HG03342 (cell line): ENCODE measurements at regions not wholly inside any gene's neighbourhood (a gene's known extent, or its start where the extent isn't known, plus 50 kb on each side); places are given as distances from the start of the nearest gene placed in this dataset.

Source experiments
- ATAC-seq: cut with Tn5 transposase; IDR thresholded peaks from one replicate; pipeline ENCODE4 v1.9.1; 2021; ENCODE audit warnings: mild to moderate bottlenecking, moderate library complexity; ENCODE audit not compliant: unreplicated experiment

DNA sequence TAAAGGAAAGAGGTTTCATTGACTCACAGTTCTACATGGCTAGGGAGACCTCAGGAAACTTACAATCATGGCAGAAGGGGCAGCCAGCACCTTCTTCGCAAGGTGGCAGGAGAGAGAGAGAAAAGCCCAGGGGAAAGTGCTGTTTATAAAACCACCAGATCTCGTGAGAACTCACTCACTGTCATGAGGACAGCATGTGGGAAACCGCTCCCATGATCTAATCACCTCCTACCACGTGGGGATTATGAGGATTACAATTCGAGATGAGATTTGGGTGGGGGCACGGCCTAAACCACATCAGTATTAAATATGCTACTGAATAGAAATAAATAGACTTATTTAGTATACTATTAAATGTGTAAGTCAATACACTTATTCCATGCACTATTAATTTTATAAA is 70.6 kb upstream of the TCF21 start:
- no peak for ATAC-seq

DNA sequence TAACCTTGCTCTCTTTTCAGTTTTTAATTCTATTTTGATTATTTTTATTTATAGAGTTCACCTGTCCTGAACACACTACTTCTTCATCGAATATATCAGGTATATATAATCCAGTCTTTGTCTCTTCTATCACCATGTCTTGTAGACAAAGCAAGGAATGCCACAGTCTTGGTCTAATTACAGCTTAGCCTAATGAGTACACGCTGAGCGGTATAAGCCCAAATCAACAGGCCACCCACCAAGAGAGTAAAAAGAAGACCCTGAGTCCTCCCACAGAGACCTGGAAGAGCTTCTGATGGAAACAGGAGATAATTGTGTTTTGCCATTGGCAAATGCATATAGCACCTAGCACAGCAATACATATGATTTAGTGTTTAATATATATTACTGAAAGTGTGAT is 68.7 kb upstream of the TCF21 start:
- ATAC-seq, result no peak

DNA sequence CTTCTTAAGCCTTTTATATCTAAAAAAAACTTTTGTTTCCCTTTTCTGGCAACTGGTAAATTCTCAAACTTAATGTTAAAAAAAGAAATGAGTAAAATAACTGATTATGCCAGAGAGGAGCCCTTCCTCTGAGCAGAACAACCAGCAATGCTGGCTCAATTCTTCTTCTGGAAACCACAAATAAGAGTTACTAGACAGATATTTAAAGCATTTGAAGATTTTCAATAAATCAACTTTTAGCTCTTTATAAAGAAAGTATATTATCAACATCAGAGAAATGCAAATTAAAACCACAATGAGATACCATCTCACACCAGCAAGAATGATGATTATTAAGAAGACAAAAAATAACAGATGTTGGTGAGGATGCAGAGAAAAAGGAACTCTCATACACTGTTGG is 61.1 kb upstream of the TCF21 start:
- ATAC-seq, result no peak

DNA sequence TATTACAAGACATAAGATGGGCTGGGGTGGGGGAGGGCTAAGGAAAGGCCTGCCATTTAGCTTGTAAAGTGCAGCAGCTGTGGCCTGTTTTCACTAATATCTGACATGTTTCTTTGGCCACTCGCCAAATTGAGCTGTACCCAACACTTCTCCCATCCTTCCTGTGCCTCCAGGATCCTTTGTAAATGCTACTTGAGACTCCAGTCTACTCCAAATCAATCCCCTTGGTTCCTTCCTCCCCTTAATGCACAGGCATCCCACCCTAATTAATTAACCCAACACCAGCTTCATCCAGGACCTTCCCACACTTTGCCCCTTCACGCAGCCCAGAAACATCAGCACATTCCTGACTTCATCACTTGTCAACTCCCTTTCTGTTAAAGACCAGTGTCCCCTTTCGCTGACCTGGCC is 55.0 kb upstream of the TCF21 start:
- ATAC-seq, result no peak

DNA sequence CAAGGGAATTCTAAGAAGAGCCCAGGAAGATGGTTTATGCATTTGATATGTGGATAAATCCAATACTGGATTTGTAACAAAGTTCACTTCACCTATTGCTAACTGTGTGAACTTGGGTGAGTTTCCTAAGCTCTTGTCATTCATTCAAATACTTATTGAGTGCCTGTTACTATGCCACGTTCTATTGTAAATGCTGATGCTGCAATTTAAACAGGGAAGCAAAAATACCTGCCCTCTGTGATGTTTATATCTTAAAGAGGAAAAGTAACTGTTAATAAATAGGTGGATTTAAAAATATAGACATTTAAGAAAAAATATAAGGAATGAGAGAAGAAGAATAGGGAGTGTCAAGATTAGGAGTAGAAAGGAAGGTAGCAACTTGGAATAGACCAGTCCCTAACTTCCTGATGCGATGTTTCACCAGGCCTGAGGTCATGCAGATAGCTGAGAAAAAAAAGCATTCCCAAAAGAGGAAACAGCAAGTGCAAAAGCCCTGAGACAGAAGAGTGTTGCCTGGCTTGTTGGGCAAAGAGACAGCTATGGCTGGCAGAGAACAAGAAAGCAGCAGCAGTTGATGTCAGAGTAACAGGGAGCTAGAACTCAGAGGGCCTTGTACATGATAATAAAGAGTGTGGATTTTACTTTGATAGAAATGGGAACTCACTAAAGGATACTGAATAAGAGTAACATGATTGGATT is 54.3 kb upstream of the TCF21 start:
- ATAC-seq, result no peak

DNA sequence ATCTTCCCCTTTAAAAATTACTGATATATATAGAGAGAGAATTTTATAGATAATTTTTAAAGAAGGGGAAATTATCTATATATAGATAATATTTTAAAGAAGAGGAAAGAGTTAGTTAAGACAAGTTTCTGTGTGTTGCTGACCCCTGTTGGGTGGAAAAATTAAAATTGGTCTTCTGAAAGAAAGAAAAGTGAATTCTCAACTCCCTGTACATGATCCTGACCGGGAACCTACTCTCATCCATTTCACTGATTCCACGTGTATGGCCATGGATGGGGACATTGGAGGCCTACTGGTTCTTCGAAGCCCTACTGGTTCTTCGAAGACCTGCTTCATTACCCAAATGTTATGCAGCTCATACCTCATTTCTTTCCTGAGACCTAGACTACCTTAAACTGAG is 53.0 kb upstream of the TCF21 start:
- no peak for ATAC-seq

DNA sequence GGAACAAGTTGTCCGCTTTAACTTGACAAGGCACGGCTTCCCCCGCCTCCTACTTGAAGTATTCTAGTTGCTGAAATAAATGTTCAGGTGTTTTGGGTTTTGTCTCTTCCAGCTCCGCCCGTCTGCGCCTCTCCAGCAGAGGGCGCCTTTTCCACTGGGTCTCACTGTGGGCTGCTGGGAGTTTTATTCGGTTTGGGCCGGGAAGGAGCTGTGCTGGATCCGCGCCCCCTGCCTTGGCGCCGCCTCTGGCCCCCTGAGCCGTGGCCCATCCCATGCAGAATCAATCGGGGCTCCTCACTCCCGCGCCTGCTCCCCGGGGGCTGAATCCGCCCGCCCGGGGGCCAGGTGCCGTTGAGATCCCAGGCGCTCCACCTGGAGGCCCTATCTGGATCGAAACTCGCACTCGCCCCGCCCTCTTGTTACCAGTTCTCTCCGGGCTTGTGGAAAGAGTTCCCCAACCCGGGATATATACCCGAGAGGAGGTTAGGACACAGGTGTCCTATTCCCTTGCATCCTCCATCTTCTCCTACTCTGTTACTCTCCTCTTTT is 51.0 kb upstream of the TCF21 start:
- peak; percentile 83 for ATAC-seq
